Jurkat, Clone E6-1 (cell line): ENCODE measurements at regions not wholly inside any gene's neighbourhood (a gene's known extent, or its start where the extent isn't known, plus 50 kb on each side); places are given as distances from the start of the nearest gene placed in this dataset.

Experiments used
- DNase-seq: peaks from one replicate; pipeline ENCODE4 v3.0.0-alpha.2; 2011; ENCODE audit warnings: low read depth, low spot score
- H3K4me3 ChIP-seq: 2 replicates; pipeline ENCODE4 v1.5.1; 2011; ENCODE audit warnings: mild to moderate bottlenecking, low read length, control low read depth, moderate library complexity

GRCh38 chr20:58116505-58116904 lies 111.9 kb downstream of the ANKRD60 start:
- H3K4me3 ChIP-seq = no peak overlapping the region
- DNase-seq = no peak

GRCh38 chr20:58113716-58114115 lies 114.7 kb downstream of the ANKRD60 start:
- no peak overlapping the region for H3K4me3 ChIP-seq
- DNase-seq = no peak

DNA sequence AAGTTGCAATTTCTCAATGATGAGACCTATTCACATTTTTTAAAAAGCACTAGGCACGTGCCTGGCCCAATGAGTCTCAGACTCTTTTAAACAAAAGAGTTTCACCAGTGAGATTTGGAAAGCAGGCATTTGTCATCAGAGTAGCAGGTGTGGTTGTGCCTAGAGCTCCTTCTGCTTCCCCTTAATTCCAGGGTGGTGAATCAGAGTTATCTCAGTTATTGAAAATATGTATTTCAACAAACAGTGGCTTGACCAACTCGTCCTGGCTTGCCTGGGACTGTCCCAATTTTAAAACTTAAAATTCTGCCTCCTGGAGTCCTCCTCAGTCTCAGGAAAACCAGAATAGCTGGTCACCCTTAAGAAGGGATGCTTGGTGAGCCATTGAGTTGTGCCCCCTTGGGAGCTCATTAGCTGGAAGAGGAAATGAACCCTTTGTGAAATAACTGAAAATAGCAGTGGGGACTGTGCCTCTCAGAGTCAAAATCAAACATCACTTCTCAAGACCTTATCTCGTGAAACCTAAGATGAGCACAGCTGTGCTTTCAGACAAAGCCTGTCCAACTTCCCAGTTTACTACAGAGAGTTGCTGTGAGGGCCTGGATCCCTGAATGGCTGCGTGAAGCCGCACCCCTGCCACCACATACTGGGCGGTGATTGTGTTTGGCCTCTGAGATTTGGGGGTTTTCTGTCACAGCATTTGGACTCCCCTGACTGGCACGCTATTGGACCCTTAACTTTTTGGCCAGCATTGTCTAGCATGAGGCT lies 116.3 kb downstream of the ANKRD60 start:
- no peak for DNase-seq
- no peak overlapping the region for H3K4me3 ChIP-seq

GRCh38 chr20:58111310-58112016 lies 117.0 kb downstream of the ANKRD60 start:
- H3K4me3 ChIP-seq = no peak overlapping the region
- no peak for DNase-seq

- H3K4me3 ChIP-seq = no peak overlapping the region
- no peak for DNase-seq
Observed at GRCh38 chr20:58109918-58110635, 118.4 kb downstream of the ANKRD60 start.

GRCh38 chr20:58109126-58109880 lies 119.2 kb downstream of the ANKRD60 start:
- no peak overlapping the region for H3K4me3 ChIP-seq
- no peak for DNase-seq

DNA sequence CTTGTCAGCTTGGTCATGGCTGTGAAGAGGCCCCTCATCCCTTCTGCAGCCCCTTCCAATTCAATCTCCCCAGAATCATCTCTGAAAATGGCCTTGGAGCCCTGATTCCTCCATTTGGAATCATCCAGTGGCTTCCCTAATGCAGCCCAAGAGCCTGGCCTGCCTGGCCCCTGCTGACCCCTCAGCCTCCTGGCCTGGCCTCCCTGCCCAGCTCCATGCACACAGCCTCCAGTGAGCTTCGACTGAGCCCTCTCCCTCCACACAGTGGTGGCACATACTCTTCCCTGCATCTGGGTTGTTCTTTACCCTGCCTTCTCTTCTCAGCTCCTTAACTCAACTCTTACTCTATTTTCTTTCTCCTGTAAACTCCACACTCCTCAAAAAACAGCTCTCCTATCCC lies 120.9 kb downstream of the ANKRD60 start:
- no peak overlapping the region for H3K4me3 ChIP-seq
- DNase-seq = no peak

- H3K4me3 ChIP-seq = no peak overlapping the region
- no peak for DNase-seq
Observed at GRCh38 chr20:58106143-58106750, 122.2 kb downstream of the ANKRD60 start.

- no peak for DNase-seq
- H3K4me3 ChIP-seq = no peak overlapping the region
Observed at GRCh38 chr20:58103961-58104360, 124.5 kb downstream of the ANKRD60 start.

DNA sequence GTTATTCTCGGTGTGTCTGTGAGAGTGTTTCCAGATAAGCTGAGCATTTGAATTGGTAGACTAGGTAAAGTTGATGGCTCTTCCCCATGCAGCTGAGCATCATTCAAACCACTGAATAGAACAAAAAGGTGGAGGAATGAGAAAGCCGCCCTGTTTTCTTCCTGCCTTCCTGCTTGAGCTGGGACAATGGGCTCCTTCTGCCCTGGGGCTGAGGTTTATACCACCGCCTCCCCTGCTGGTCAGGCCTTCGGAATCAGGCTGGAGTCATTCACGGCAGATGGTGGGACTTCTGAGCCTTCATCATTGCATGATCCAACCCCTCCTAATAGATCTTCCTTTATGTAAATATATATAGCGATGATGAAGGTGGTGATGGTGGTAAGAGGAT lies 124.9 kb downstream of the ANKRD60 start:
- no peak overlapping the region for H3K4me3 ChIP-seq
- DNase-seq = no peak

GRCh38 chr20:58102744-58103516 lies 125.5 kb downstream of the ANKRD60 start:
- H3K4me3 ChIP-seq = no peak overlapping the region
- peak; percentile 64 for DNase-seq

GRCh38 chr20:58102261-58102660 lies 126.2 kb downstream of the ANKRD60 start:
- no peak overlapping the region for H3K4me3 ChIP-seq
- no peak for DNase-seq

DNA sequence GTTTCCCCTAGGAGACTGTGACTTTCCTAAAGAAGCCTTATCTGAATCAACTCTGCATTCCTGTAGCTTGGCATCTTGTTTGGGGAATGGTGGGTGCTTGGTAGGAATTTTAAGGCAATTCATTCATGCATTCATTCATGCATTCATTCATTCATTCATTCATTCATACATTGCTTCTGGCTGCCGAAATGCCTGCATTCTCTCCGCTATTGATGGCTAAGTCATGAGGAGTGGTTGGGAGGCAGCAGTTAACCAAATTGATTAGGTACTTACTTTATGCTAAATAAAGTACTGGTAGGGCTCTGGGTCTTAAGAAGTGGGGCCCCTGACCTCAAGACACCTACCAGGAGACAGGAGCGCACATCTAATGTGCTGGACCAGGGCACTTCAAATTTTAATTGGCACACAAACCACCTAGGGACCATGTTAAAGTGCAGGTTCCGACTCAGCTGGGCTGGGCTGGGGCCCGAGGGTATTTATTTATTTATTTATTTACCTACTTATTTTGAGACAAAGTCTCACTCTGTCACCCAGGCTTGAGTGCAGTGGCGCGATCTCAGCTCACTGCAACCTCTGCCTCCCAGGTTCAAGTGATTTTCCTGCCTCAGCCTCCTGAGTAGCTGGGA lies 127.6 kb downstream of the ANKRD60 start:
- no peak overlapping the region for H3K4me3 ChIP-seq
- DNase-seq = no peak

DNA sequence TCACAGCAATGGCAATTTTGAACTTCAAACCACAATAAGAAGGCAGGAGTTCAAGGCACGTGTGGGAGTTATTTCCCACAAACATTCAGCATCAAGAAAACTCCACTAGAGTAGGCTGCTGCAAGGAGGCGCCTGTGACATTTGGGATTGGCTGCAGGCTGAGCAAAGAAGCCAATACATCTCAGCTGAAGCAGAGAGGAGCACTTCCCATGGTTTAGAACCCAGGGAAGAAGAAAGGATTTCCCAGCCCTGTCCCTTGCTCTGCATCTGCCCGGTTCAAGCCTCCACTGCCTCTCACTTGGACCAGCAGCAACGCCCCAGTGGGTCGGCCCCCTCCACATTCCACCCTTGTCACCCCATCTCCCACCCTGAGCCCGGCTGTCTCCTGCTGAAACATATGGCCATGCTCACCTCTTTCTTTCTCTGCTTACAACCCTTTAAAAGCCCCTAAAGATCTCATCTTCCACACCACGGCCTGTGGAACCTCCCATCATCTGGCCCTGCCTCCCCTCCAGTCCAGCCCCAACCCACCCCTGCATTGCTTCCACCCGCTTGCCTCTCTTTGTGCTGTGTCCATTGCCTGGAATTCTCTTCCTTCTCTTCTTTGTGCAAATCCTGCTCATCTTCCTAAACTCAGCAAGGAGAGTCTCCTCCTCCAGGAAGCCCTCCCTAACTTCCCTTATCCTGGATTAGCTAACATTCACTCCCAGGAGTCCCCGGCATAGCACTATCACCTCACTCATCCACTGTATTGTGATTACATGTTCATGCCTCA lies 128.3 kb downstream of the ANKRD60 start:
- no peak for DNase-seq
- H3K4me3 ChIP-seq = no peak overlapping the region

DNA sequence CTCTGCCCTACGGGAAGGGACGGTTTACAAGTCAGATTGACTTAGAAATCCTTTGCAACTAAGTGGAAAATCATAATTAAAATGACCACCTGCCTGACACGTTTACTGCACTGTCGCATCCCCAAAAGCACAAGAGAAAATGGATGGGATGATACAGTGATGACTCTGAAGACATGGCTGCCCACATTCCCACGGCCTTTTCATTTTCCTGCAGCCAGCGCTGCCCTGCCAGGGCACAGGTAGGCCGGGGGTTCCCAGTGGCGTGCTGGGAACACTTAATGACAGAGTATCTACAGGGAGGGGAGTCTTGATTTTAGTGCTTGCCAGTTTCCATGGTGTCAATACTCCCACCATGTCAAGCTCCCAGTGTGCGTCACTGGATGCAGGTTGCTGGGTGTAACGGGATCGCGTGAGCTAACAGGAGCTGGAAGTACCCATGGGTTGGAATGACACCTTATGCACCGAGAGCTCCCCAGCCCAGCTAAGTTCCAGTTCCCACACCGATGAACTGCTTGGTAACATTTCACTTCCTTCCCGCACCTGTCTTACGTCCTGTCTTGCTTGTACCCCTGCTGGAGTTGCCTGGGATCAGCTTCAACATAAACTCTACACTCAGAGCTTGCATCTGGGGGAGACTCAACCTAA lies 129.0 kb downstream of the ANKRD60 start:
- H3K4me3 ChIP-seq = no peak overlapping the region
- peak; percentile 17 for DNase-seq

GRCh38 chr20:58098571-58098970 lies 129.9 kb downstream of the ANKRD60 start:
- DNase-seq = no peak
- no peak overlapping the region for H3K4me3 ChIP-seq

- no peak overlapping the region for H3K4me3 ChIP-seq
- DNase-seq = no peak
Observed at GRCh38 chr20:58097943-58098342, 130.5 kb downstream of the ANKRD60 start.
